AG08395 (cell line): ENCODE measurements at regions not wholly inside any gene's neighbourhood (a gene's known extent, or its start where the extent isn't known, plus 50 kb on each side); places are given as distances from the start of the nearest gene placed in this dataset.

Source experiments
- DNase-seq: peaks from one replicate; pipeline ENCODE4 v3.0.0; 2012; ENCODE audit warnings: mixed read lengths, low spot score

DNA sequence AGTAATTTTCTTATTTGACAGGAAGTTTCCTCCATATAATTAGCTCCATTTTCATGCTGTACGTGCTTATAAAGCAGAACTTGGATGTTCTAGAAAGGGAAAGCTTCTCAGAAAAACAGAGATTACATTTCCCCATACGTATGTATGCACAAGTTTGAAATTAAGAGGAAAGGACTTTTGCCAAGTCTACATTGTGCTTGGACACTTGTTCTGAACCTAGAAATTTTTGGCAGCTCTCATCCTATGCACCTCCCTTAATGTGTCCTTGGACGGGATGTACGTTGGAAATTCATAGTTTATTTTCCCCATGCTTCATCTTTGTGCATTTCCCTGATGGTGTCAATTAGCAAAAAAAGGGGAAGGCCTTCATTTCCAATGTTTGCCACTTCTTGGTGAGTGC, 322.7 kb downstream of the BLID start:
- DNase-seq, result no peak

DNA sequence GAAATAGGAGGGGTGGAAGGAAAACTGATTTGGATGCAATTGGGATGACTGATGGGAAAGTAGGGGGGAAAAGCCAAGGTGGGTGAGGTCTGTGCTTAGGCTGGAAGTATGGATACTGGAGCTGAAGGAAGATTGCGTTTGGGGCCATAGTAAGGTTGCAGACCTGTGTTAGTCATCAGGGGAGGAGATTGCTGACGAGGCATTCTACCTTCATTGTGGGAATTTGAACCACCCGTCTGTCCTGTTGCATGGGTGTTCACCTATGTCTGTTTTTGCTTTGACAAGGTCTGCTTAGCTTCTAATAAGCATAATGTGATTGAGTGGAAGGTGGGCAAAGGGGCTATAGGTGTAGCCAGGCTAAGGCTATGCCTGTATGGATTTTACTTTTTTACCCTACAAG, 323.8 kb downstream of the BLID start:
- no peak for DNase-seq

DNA sequence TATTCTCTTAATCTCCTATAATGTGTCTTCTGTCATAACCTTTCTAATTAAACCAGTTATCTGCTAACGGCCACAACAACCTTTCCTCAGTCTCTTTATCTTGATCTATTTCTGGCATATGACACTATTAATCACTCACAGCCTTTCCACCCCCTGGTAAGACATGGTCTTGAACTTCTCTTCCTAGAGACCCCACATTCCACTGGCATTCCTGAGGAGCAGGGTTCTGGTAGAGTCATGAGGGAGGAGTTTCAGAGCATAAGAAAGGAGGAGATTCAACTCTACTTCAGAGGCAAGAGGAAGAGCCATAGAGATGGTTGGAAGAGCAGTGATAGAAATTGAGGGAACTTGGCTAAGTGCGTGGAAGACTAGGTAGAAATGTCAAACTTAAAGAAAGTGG, 325.6 kb downstream of the BLID start:
- DNase-seq, result no peak

DNA sequence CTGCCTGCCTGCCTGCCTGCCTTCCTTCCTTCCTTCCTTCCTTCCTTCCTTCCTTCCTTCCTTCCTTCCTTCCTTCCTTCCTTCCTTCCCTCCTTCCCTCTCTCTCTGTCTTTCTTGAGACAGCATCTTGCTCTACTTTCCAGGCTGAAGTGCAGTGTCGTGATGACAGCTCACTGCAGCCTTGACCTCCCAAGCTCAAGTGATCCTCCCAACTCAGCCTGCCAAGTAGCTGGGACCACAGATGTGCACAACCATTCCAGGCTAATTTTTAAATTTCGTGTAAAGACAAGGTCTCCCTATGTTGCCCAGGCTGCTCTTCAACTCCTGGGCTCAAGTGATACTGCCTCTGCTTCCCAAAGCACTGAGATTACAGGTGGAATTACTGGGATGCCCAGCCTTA, 328.2 kb upstream of the SORL1-AS1 start:
- DNase-seq, result no peak

DNA sequence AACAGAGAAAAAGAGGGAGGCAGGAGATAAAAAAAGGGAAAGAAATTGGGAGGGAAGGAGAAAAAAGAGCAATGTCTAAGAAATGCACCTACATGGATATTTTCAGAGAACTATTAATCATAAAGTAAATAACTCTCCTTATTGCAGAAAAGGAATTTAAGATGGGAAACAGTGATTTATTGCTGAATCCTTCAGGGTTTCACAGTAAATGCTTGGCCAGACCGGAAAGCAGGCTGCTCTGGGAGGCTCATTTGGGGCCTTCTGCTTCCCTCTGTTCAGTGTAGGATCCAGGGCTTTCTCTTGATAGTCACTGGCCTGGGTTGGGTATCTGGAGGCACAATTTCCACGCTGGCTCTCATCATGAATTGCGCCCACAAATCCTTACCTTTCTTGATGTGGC, 324.3 kb upstream of the SORL1-AS1 start:
- DNase-seq, result no peak

DNA sequence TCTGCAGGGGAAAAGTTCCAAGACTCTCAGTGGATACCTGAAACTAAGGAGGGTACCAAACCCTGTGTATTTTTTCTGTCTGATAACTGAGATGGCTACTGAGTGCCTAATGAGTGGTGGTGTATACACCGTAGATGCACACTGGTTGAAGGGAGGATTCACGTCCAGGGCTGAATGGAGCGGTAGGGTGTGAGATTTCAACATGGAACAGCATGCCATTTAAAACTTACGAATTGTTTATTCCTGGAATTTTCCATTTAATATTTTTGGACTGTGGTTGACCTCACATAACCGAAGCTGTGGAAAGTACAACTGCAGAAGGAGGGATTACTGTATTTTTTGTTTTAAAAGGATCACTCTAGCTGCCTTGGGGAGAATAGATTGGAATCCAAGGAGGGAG, 322.5 kb upstream of the SORL1-AS1 start:
- no peak for DNase-seq

- no peak for DNase-seq
Observed at GRCh38 chr11:121773076-121773475, 320.3 kb upstream of the SORL1-AS1 start.

DNA sequence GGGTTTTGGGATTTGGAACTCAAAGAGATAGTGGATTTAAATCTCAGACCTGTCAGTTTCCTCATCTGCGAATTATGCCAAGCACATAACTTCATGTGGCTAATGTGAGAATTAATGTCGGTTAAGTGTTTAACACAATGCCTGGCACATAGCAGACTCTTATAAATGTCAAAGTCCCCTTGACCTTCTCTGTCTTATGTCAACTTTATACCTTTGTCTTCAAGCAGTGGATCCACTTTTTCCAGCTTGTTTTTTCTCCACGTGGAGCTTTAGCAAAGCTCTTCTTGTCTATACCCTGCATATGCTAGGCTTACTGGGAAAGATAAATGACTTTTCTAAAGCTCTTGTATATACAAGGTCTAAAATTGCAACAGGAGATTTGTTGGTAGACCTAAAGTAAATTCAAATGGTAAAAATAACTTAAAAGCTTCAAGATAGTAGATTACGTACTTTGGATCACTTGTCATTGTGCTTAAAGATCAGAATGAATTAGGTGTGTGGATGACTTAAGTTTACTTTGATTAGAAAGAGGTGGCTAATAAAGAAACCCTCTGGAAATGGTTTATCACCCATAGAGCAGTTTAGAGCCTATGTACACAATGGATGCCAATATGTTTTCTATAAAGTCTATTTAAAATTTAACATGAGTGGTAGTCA, 318.3 kb upstream of the SORL1-AS1 start:
- no peak for DNase-seq

DNA sequence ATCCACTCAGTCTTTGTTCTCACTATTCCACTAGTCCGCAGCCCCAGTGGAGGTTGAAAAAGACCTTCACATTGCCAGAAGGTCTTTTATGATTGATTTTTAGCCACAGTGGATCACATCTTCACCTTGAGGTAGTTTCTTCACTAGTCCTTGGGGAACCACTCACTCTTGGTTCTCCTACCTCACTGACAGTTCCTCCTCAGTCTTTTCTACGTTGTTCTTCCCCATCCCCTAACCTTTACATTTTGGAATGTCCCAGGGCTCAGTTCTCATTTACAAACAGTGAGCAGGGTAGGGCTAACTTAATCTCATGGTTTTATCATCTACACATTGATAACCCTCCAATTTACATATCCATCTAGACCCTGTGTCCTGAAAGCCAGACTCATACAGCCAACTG, 316.4 kb upstream of the SORL1-AS1 start:
- no peak for DNase-seq

GRCh38 chr11:121767433-121767832, 314.7 kb upstream of the SORL1-AS1 start:
- DNase-seq, result no peak

DNA sequence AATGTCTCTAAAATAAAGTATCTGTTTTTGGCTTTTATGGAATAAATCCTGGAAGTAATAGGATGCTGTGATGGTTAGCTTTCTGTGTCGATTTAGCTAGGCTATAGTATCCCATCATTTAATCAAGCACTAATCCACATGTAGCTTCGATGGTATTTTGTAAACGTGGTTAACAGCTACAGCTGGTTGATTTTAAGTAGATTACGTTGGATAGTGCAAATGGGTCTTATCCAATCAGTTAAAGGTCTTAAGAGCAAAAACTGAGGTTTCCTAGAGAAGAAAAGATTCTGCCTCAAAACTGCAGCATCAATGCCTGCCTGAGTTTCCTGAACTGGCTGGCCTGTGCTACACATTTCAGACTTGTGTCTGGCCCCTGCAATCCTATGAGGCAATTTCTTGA, 314.2 kb upstream of the SORL1-AS1 start:
- DNase-seq, result no peak

- no peak for DNase-seq
Observed at GRCh38 chr11:121766166-121766565, 313.4 kb upstream of the SORL1-AS1 start.

DNA sequence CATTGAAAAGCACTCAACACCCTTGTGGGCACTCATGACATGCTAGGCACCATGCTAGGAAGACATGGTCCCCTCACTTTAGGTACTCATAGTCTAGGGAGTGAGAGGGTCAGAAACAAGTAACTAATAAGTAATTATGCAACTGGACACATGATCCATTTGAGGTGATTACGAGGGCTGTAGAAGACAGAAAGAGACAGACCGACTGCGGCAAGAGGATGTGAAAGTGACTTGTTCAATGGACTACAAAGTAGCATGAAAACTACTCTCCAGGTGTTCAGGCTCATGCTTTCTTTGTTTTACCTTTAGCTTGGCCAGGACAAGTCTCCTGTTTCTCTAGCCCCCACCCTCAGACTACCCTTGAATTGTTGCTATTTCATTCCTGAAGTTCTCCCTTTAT, 310.8 kb upstream of the SORL1-AS1 start:
- DNase-seq, result no peak

- peak; percentile 10 for DNase-seq
Observed at GRCh38 chr11:121762820-121763219, 310.1 kb upstream of the SORL1-AS1 start.

DNA sequence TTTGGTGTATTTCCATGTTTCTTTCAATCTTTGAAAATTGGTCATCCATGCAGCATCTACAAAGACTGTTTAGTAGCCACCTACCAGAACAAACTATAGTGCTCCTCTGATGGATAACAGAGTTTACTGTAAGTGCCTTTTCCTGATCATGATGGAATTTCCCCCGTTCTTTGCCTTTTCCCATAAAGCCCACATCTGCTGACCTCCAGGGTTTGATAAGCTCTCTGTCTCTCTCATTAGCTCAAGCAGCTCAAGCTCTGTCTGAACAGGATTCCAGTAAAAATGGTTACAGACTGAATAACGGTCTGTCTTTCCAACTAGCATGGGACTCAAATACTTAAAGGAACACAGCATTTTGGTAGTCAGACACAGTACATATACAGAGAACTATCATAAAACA, 308.4 kb upstream of the SORL1-AS1 start:
- DNase-seq, result no peak

DNA sequence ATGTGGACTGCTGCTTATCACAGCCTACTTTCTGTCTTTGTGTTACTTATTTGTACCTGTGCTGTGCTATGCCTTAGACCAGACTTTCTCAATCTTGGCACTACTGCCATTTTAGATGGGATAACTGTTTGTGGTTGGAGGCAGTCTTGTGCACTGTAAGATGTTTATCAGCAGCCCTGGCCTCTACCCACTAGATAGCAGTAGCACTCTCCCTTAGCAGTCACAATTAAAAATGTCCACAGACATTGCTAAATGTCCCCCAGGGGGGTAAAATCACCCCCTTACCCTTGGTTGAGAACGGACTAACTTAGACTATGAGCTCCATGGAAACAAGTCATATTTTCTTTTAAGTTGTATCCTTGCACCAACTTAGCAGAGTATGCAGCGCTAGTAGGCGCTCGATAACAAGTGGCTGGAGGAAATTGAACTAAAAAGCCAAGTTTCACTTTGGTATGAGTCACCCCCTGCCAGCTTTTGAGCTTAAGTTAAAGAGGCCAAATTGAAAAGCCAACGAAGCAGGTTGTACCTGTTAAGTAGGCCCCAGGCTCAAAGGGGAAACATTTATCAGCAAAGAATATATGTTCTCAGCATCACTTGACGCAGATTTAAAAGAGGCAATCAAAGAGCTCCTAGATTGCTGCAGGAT, 304.8 kb upstream of the SORL1-AS1 start:
- no peak for DNase-seq

- no peak for DNase-seq
Observed at GRCh38 chr11:121755906-121756305, 303.1 kb upstream of the SORL1-AS1 start.

GRCh38 chr11:121755191-121755590, 302.4 kb upstream of the SORL1-AS1 start:
- DNase-seq, result no peak

DNA sequence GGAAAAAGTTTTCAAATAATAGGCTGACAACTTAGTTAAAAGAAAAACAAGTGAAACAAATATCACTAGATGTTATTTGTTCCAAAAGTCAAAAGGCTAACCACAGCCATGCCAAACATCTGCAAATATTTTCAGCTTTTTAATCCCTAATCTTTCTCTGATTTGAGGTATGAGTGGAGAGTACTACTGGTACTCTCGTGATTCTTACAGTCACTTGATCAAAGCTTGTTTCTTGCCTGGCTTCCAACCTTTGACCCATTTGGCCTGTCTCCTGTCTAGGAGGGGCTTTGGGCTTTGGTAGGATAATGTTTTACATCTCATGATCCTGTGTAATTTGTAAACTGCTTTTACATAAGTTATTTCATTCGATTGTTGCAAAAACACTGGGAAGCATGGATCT, 301.8 kb upstream of the SORL1-AS1 start:
- DNase-seq, result no peak

DNA sequence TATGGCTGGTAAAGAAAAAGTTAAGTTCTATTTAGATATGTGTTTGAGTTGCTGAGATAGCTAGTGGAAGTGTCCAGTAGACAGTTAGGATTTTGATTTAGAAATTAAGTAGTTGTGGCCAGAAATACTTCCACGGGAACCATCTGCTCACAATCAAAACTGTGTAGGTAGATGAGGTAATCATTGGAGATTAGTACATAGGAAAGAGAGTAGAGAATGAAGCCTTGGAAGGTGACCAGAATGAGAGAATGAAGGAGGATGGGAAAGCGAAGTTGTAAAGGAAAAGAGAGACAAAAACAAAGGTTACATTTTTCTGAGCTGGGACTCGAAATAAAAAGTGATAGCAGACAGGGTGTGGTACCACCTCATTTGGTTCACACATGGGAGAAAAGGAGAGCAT, 296.9 kb upstream of the SORL1-AS1 start:
- no peak for DNase-seq

DNA sequence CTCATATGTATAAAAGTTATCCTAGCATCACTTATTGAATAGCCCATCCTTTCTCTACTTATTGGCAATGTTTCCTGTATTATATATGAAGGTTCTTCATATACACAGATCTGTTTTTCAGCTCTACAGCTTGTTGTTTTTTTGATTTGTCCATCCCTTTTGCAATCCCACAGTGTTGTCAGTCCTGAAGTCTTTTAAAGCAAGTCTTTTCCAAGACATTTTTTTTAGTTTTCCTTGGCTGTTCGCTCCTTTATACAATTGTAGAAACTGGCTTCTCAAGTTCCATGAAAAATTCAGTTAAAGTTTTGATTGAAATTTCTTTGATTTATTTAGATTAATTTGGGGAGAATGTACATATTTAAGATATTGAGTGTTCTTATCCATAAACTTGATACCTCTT, 295.3 kb upstream of the SORL1-AS1 start:
- DNase-seq, result no peak

DNA sequence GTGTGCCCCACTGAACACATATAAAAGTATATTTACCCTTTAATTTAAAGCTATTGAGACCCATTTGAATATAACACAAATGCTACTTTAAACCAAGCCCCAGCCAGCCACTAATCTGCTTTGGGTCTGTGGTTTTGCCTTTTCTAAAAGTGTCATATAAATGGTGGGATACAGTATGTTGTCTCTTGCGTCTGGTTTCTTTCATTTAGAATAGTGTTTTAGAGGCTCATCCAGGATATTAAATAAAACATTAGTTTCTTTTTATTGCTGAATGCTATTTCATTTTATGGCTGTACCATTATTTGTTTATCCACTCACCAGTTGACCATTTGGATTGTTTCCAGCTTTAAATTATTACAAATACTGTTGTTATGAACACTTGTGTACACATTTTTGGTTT, 290.5 kb upstream of the SORL1-AS1 start:
- no peak for DNase-seq

- peak; percentile 36 for DNase-seq
Observed at GRCh38 chr11:121741761-121742361, 289.1 kb upstream of the SORL1-AS1 start.

GRCh38 chr11:121741351-121741760, 288.6 kb upstream of the SORL1-AS1 start:
- DNase-seq, result no peak
